ENCODE measurements at regions not wholly inside any gene's neighbourhood (a gene's known extent, or its start where the extent isn't known, plus 50 kb on each side); places are given as distances from the start of the nearest gene placed in this dataset.

- no TSS peak for BruUV-seq (replicated peaks)
- intact Hi-C loops (cut with micrococcal nuclease; ENCODE audit: unreplicated experiment): no loop called here
- DNase-seq (ENCODE audit: low read depth, low spot score): no peak
- H3K27ac ChIP-seq (ENCODE audit: control insufficient read depth, insufficient read depth): no peak overlapping the region
- H3K4me1 ChIP-seq (ENCODE audit: control insufficient read depth, insufficient read depth, low read length): no peaks in the 10 kb centered on the region
- H3K9me3 ChIP-seq (replicated peaks; ENCODE audit: control insufficient read depth, insufficient read depth, low read length): no peaks in the 10 kb centered on the region; the same call in 2 of the 3 replicates
- no peak overlapping the region for H3K4me3 ChIP-seq
- H3K27me3 ChIP-seq (replicated peaks in 1 of 2; ENCODE audit: control insufficient read depth in 2 of 2, insufficient read depth in 2 of 2, low read length in 1 of 2): no peaks in the 10 kb centered on the region
- H4K20me1 ChIP-seq (ENCODE audit: control insufficient read depth, insufficient read depth): no peaks in the 10 kb centered on the region
- 42% methylated on average over 18 of the region's 18 CpGs for WGBS (ENCODE audit: insufficient coverage, insufficient replicate concordance, low lambda C conversion rate, missing lambda C conversion rate)
- FAIRE-seq: no peak
- ChIA-PET CTCF (no interaction called here), POLR2A (no interaction called here), RAD21 (ENCODE audit: unreplicated experiment) (no interaction called here), SMC1A (ENCODE audit: uncharacterized antibody, unreplicated experiment) (no interaction called here)
- H3K36me3 ChIP-seq (ENCODE audit: control insufficient read depth in 2 of 2, insufficient read depth in 2 of 2, low read length in 1 of 2): no peaks in the 10 kb centered on the region
- H3K9ac ChIP-seq (ENCODE audit: control insufficient read depth, insufficient read depth, low read length): no peak overlapping the region
- no peak overlapping the region for H2AFZ ChIP-seq (ENCODE audit: control insufficient read depth, low read depth, low read length)
- no peaks in the 10 kb centered on the region for H3K79me2 ChIP-seq (ENCODE audit: control insufficient read depth, insufficient read depth, low read length)
- H3K4me2 ChIP-seq (ENCODE audit: control insufficient read depth, insufficient read depth): no peak overlapping the region
- TF ChIP-seq NFIC (IDR thresholded peaks at IDR 0.05; ENCODE audit: low read depth, low read length): no peak
- no peak for TF ChIP-seq SUZ12 (IDR thresholded peaks at IDR 0.05; ENCODE audit: unreplicated experiment)
- no peak for TF ChIP-seq POU2F2 (IDR thresholded peaks at IDR 0.05; ENCODE audit: borderline replicate concordance, low read depth, low read length)
- no peak for TF ChIP-seq STAT3 (IDR thresholded peaks at IDR 0.05; ENCODE audit: low read depth, low read length)
- TF ChIP-seq SUPT20H (IDR thresholded peaks at IDR 0.05; ENCODE audit: borderline replicate concordance, control insufficient read depth, low read depth, low read length): no peak
- TF ChIP-seq E2F8 (IDR thresholded peaks at IDR 0.05; ENCODE audit: low read depth, partially characterized antibody): no peak
- TF ChIP-seq HDAC6 (IDR thresholded peaks at IDR 0.05; ENCODE audit: unreplicated experiment): no peak
- no peak for TF ChIP-seq HCFC1 (IDR thresholded peaks at IDR 0.05; ENCODE audit: low read length)
- no peak for TF ChIP-seq ETV6 (conservative IDR thresholded peaks at IDR 0.05 in 1 of 2, IDR thresholded peaks at IDR 0.05 in 1 of 2; ENCODE audit: borderline replicate concordance in 1 of 2, low read depth in 1 of 2)
- in situ Hi-C loops (cut with MboI): no loop called here
- no peak for ATAC-seq
Observed at GRCh38 chr13:111859354-111860230, 207.4 kb upstream of the SOX1 start.

All from GM12878 (cell line).